Fibroblast of skin of abdomen (primary cell): ENCODE measurements at regions not wholly inside any gene's neighbourhood (a gene's known extent, or its start where the extent isn't known, plus 50 kb on each side); places are given as distances from the start of the nearest gene placed in this dataset.

Source experiments
- DNase-seq: peaks from one replicate; pipeline ENCODE4 v3.0.0-alpha.2; 2013

DNA sequence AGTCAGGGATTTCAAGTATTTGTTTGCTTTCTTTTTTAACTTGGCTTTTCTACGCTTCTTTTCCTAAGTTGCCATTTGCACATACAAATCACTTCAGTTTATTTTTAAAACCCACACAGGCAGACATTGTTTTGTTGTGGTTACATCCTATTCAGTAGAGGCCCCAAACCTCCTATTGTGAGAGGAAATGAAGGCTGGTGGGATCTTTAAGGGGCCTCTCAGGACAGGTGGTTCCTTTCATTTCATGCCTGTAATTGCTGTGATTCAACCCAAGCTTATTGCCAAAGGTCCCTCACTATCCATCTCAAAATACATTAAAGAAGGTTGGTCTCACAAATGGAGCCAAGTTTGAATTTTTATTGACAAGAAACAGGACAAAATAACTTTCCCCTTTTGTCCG lies 257.1 kb downstream of the ADAMTS20 start:
- DNase-seq, result no peak

DNA sequence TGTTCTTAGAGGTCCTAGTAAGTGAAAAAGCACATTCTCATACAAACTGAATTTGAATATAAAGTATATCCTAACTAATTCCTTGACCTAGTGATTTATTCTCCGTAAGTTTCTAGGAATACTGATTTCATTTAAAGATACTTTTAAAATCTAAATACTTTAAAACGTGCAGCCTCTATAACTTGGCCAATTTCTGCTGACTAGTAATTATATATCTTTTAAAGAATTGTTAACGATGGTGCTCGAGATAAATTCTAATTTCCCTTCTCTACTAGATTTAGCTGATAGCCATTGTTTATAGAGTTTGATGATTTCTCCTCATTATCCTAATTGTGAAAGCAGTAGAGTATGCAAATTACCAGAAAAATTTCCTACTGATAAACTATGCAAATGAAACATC lies 257.9 kb downstream of the ADAMTS20 start:
- DNase-seq, result no peak

DNA sequence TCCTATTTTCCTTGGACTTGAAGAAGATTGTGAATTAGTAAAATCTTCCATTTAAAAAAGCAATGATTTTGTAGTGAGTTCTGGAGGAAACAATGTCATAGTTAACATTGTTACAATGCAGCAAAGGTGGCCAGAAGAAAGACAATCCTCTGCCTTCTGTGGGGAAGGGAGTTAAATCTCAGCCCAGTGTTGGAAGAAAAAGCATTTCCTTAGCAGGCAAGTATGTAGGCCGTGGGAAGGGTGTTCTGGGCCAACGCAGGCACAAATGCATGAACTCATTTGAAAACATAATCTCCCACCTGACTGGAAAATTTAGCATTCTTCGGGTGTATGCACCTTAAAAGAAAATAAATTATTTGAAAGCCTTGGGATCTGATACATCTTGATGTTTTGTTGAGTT lies 258.6 kb downstream of the ADAMTS20 start:
- DNase-seq, result no peak

GRCh38 chr12:43292699-43293098 lies 259.3 kb downstream of the ADAMTS20 start:
- peak; percentile 55 for DNase-seq

- DNase-seq, result peak; percentile 59
Measured at GRCh38 chr12:43291516-43291915, 260.5 kb downstream of the ADAMTS20 start.

DNA sequence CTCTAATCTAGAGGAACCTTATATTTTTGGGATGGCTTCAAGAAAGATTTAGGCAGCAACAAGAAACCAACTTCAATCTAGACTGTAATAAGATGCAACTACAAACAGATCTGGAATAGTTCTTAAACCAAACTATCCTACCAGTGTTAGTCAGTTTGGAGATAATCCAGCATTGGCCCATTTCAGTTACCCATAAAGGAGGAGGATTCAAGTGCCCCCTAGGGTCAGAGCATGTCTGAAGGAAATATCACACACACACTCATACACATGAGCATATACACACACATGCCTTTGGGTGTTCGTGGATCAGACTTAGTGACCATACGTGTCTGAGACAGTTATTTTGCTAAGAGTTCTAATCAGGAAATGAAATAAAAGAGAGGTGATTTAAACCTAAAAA lies 261.2 kb downstream of the ADAMTS20 start:
- no peak for DNase-seq

- DNase-seq, result peak; percentile 66
Measured at GRCh38 chr12:43289426-43289801, 262.6 kb downstream of the ADAMTS20 start.

GRCh38 chr12:43288671-43289425 lies 263.2 kb downstream of the ADAMTS20 start:
- DNase-seq, result no peak

DNA sequence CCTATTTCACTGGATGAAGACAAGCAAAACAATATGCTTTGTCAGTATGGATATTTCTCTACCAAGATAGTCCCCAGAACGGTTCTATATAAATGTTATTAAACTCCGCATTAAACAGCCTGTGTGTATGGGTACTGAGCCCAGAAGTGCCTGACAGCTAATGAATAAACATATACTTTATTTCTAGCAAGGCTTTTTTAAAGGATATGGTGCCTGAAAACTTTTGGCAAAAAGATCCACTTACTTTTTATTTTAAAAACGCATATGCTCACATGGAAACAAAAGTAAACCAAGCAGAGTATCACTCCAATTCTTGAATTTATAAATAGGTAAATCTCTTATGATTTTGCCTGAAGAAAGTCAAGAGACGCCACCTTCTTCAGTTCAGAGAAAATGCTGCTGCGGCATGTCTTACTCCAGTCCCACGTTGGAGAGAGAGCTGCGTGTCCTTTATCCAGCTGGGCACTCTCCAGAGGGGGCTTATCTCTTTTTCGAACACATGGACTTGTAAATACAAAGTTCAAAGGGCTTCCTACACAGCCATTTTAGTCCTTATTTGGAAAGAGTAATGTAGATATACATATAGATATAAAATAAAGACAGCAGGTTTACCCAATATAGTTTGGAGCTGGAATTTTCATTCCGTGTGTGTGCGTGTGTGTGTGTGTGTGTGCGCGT lies 264.2 kb downstream of the ADAMTS20 start:
- DNase-seq, result no peak

- no peak for DNase-seq
Measured at GRCh38 chr12:43286986-43287385, 265.0 kb downstream of the ADAMTS20 start.

GRCh38 chr12:43285159-43285598 lies 266.8 kb downstream of the ADAMTS20 start:
- peak; percentile 91 for DNase-seq

DNA sequence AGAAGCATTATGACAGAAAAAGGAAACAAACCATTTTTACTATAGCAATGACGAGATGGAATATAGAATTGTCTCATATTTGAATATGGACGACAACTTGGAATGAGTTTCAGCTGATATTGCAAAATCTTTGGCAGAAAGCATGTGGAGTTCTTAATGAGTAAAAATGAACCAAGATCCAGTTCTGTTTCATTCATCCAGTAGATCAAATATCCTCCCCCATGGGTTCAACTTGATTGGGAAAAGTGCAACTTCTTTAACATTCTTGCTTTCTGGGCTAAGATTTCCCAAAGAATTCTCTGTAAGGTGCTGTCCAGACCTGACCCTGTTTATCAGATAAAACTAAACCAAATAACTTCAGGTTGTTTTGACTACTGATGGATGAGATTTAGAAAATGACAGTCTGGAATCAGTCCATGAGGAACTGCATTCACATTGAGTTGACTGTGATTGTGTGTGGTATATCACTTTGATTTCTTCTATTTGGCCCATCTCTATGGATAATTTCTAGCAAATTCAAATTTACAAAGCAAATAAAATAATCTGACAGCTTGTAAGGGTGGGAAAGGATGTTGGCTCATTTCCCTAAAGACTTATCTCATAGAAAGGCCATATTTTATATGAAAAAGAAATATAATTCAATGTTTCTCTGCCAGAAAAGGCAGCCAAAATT lies 267.4 kb downstream of the ADAMTS20 start:
- no peak for DNase-seq

GRCh38 chr12:43283206-43283605 lies 268.8 kb downstream of the ADAMTS20 start:
- no peak for DNase-seq

GRCh38 chr12:43282106-43282505 lies 269.9 kb downstream of the ADAMTS20 start:
- peak; percentile 36 for DNase-seq

DNA sequence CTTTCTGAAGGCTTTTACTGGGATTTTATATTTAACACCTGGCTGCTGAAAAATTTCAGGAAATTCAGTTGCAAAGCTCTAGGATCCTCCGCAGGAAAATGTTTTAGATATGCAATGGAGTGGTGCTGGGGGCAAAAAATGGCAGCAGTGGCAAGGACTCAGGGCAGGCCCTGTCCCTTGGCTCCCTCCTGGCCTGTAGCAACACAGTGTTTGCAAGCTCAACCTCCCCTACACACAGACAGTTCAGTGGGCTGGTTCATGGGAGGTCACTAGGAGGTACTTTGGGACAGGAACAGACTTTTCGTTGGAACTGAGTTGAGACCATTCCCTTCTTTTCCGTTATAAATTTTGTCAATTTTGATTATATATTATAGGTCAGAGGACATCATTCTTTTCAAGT lies 270.4 kb downstream of the ADAMTS20 start:
- DNase-seq, result no peak

GRCh38 chr12:43278541-43278832 lies 273.5 kb downstream of the ADAMTS20 start:
- DNase-seq, result no peak

DNA sequence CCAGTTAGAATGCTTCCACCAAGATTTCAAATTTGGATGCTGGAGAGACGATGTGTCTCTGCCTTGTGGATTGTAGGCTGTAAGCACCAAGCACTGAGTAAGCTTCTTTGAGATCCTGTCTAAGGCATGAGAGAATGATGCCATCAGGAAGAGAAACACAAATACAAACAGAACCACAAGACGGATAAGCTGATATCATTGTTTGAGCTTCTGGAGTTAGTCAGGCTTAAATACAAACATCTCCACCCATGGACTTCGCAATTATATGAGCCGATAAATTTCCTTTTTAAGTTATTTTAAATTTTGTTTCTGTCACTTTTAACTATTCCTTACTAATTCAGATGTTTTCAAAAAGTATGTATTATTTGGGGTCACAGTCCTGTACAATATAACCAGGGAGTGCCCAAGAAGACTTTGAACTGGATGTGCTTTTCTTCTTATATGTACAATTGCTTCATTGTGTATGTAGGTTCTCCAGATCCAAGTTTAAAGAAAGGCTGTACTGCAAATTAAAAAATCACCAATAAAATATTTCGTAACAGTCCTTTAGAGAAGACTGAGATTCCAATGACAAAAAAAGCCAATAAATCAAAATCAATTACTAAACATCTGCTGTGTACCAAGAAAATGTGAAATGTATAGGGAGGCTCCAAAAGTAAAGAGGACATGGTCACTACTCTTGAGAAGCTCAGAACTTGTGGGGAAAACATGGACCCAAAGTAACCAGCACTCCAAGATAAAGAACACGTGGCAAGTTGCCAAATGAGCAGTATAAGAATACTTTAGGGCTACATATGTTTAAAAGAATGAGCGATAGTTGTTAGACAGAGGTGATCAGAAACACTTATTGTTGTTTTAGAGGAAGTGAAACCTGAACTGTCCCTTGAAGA lies 274.1 kb downstream of the ADAMTS20 start:
- no peak for DNase-seq

GRCh38 chr12:43273467-43273866 lies 278.5 kb downstream of the ADAMTS20 start:
- peak; percentile 21 for DNase-seq

- no peak for DNase-seq
Measured at GRCh38 chr12:43271659-43272058, 280.3 kb downstream of the ADAMTS20 start.

GRCh38 chr12:43267818-43268217 lies 284.2 kb downstream of the ADAMTS20 start:
- DNase-seq, result no peak

DNA sequence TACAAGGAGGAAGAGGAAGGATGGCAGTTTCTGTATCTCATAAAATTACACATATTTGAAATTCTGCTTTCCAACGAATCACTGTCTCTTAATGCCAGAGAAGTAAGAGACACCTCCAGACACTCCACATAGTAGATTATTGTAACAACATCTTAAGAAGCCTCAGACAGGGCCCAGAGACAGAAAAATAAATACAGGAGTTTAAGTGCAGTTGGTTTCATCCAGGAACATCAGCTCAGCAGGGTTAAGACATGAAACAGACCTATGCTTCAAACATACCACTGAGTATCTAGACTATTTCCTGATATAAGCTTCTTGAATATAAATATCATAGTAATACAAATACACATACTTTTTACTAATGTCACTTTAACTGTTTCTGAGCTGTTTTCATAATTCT lies 290.3 kb downstream of the ADAMTS20 start:
- no peak for DNase-seq

DNA sequence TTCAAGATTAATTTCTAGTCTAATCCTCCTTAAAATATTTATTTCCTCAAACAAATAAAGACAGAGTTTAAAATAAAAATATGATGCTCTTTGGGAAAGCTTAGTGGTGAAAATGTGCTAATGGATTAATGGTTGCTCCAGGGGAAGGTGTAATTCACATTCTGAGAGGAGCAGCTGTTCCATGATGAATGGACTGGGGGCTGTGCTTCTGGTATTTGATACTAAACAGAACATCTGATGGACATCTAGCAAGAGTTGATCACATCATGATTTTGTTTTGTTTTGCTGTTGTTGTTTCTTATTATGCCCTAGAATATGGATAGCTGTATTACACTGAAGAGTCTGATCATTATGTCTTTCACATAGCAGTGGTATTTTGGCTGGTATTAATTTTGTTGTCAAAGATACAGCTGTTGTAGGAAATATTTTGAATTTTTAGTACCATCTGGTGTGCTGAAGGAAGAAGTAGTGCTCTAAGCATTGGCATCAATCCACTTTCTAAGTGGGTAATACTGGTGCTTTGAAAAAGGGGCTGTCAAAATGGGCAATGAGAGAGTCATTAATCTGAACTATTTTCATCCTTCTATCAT lies 296.4 kb downstream of the ADAMTS20 start:
- no peak for DNase-seq

GRCh38 chr12:43252585-43252984 lies 299.4 kb downstream of the ADAMTS20 start:
- DNase-seq, result no peak
